B cell (primary cell): ENCODE measurements at regions not wholly inside any gene's neighbourhood (a gene's known extent, or its start where the extent isn't known, plus 50 kb on each side); places are given as distances from the start of the nearest gene placed in this dataset.

Experiments used
- ATAC-seq: fragments of 200-7000 bp; cut with Tn5 transposase; one replicate; pipeline ENCODE4 v1.10.0; 2021; ENCODE audit warnings: low read depth, mild to moderate bottlenecking, moderate number of reproducible peaks, moderate library complexity
- CTCF ChIA-PET: fragments of 350-600 bp; sonication (Branson Sonifier 250); formaldehyde crosslinking; loops from one replicate; lab custom pipeline; 2021; ENCODE audit warnings: antibody characterized with exemption, inconsistent platforms; lab: Charles Lee
- POLR2A ChIA-PET: fragments of 350-600 bp; sonication (Branson Sonifier 250); formaldehyde crosslinking; loops from one replicate; lab custom pipeline; 2021; ENCODE audit warnings: antibody characterized with exemption; lab: Charles Lee
- DNase-seq: peaks from one replicate; pipeline ENCODE4 v3.0.0; 2013
- H2AFZ ChIP-seq: 2 replicates; pipeline ENCODE4 v1.6.1; 2012; ENCODE audit warnings: mild to moderate bottlenecking, low read depth, low read length; ENCODE audit not compliant: insufficient read depth, poor library complexity, severe bottlenecking
- H3K27ac ChIP-seq, 2 donors: 1 replicate in 1 of 2; 2 replicates in 1 of 2; pipeline ENCODE4 v1.5.1; 2012 to 2013; ENCODE audit warnings: low read length in 2 of 2, mild to moderate bottlenecking in 2 of 2, moderate library complexity in 1 of 2
- H3K27me3 ChIP-seq, 4 experiments: fragments of 200-600 bp in 1 of 4; sonication (generic) in 1 of 4; replicated peaks in 1 of 4; 1 replicate in 2 of 4; 2 replicates in 2 of 4; pipeline versions ENCODE4 v1.6.1 to v1.7.0; 2013 to 2016; ENCODE audit warnings: low read length in 3 of 4, mild to moderate bottlenecking in 2 of 4, mixed read lengths in 1 of 4, moderate library complexity in 1 of 4; ENCODE audit not compliant: insufficient read depth in 4 of 4, control insufficient read depth in 3 of 4; ENCODE audit errors: control extremely low read depth in 1 of 4
- H3K36me3 ChIP-seq, 2 experiments: replicated peaks in 1 of 2; 1 replicate in 1 of 2; 2 replicates in 1 of 2; pipeline versions ENCODE4 v1.6.1 to v1.7.1; 2013; ENCODE audit warnings: low read length in 1 of 2; ENCODE audit not compliant: insufficient read depth in 2 of 2, control insufficient read depth in 1 of 2; ENCODE audit errors: control extremely low read depth in 1 of 2, extremely low read depth in 1 of 2
- H3K4me1 ChIP-seq, 2 donors: fragments of 200-600 bp in 1 of 2; sonication (generic) in 1 of 2; 1 replicate in 1 of 2; 2 replicates in 1 of 2; pipeline versions ENCODE4 v1.5.1 to v1.6.1; 2013 to 2017; ENCODE audit warnings: low read length in 2 of 2; ENCODE audit not compliant: control insufficient read depth in 2 of 2, insufficient read depth in 2 of 2
- H3K4me2 ChIP-seq: replicated peaks from 2 replicates; pipeline ENCODE3; 2012; ENCODE audit warnings: mild to moderate bottlenecking, low read depth, low read length; ENCODE audit not compliant: poor library complexity, severe bottlenecking
- H3K4me3 ChIP-seq, 5 experiments: fragments of 200-600 bp in 1 of 5; sonication (generic) in 1 of 5; 1 replicate in 3 of 5; 2 replicates in 2 of 5; pipeline versions ENCODE4 v1.5.1 to v1.7.0; 2011 to 2016; ENCODE audit warnings: low read length in 4 of 5, mild to moderate bottlenecking in 4 of 5, low read depth in 2 of 5, control low read depth in 1 of 5, moderate library complexity in 1 of 5; ENCODE audit not compliant: insufficient read depth in 1 of 5; ENCODE audit errors: control extremely low read depth in 1 of 5, extremely low read depth in 1 of 5
- H3K79me2 ChIP-seq: fragments of 200-600 bp; sonication (generic); one replicate; pipeline ENCODE4 v1.6.0; 2016; ENCODE audit warnings: low read length; ENCODE audit not compliant: control insufficient read depth, insufficient read depth
- H3K9ac ChIP-seq: fragments of 200-600 bp; sonication (generic); 2 replicates; pipeline ENCODE4 v1.6.1; 2017; ENCODE audit warnings: mild to moderate bottlenecking, low read length, moderate library complexity
- H3K9me3 ChIP-seq, 3 donors: one replicate each; pipeline versions ENCODE4 v1.6.1 to v1.7.1; 2013; ENCODE audit warnings: low read length in 2 of 3; ENCODE audit not compliant: control insufficient read depth in 2 of 3, insufficient read depth in 1 of 3; ENCODE audit errors: control extremely low read depth in 1 of 3
- H4K20me1 ChIP-seq: 2 replicates; pipeline ENCODE4 v1.6.0; 2012; ENCODE audit warnings: mild to moderate bottlenecking, low read length; ENCODE audit not compliant: insufficient read depth, control insufficient read depth, poor library complexity, severe bottlenecking
- H3K27ac Mint-ChIP-seq: one replicate; pipeline ENCODE4 v1.8.0; 2021; ENCODE audit warnings: mixed read lengths
- H3K27me3 Mint-ChIP-seq: one replicate; pipeline ENCODE4 v1.8.0; 2021; ENCODE audit warnings: mixed read lengths
- H3K4me1 Mint-ChIP-seq: one replicate; pipeline ENCODE4 v1.8.0; 2021; ENCODE audit warnings: mixed read lengths
- H3K4me3 Mint-ChIP-seq: one replicate; pipeline ENCODE4 v1.8.0; 2021; ENCODE audit warnings: mixed read lengths
- H3K9me3 Mint-ChIP-seq: one replicate; pipeline ENCODE4 v1.8.0; 2022; ENCODE audit warnings: mixed read lengths; ENCODE audit not compliant: insufficient read depth
- CTCF ChIP-seq: fragments of 200-600 bp; IDR thresholded peaks from one replicate; pipeline ENCODE4 v1.8.0; 2022; ENCODE audit warnings: antibody characterized with exemption, mild to moderate bottlenecking
- EZH2 ChIP-seq: IDR thresholded peaks from 2 replicates; pipeline ENCODE4 v1.6.1; 2012; ENCODE audit warnings: borderline replicate concordance, low read depth, mild to moderate bottlenecking, moderate library complexity, low read length; ENCODE audit not compliant: insufficient read depth, poor library complexity, severe bottlenecking
- WGBS: methylation state at CpG from one replicate; pipeline ENCODE4 v1.1.5; 2013; ENCODE audit warnings: missing lambda C conversion rate; ENCODE audit not compliant: insufficient coverage; 5-methylcytosine and 5-hydroxymethylcytosine counted together
- intact Hi-C: fragments of 100-400 bp; cut with micrococcal nuclease; formaldehyde crosslinking; loops from one replicate; pipeline ENCODE4 v1.10.0; 2022

GRCh38 chrX:20372533-20372932, 105.8 kb upstream of the RPS6KA3 start:
- H3K4me3 Mint-ChIP-seq = no peak overlapping the region
- TF ChIP-seq CTCF = no peak
- TF ChIP-seq EZH2 = no peak
- Histone ChIP-seq H4K20me1 (no peaks in the 10 kb centered on the region), H3K9ac (no peak overlapping the region), H3K9me3 (no peaks in the 10 kb centered on the region), H3K4me2 (peak overlapping the region; percentile 24), H3K79me2 (no peaks in the 10 kb centered on the region), H3K27ac (no peak overlapping the region), H3K4me3 (no peak overlapping the region), H3K4me1 (peaks cover 22 to 29% of the 10 kb centered on the region in 2 donors), H2AFZ (no peak overlapping the region), H3K36me3 (no peaks in the 10 kb centered on the region), H3K27me3 (no peaks in the 10 kb centered on the region)
- peak overlapping the region; percentile 10 for H3K27ac Mint-ChIP-seq
- intact Hi-C loops = loop anchor here (10.0 kb wide), 1 partner anchor 62 kb away; no protein-coding TSS in a partner anchor
- CTCF ChIA-PET = no interaction called here
- H3K4me1 Mint-ChIP-seq = peaks cover 24% of the 10 kb centered on the region
- POLR2A ChIA-PET = no interaction called here
- no peaks in the 10 kb centered on the region for H3K27me3 Mint-ChIP-seq
- DNase-seq = no peak
- WGBS = no CpG with 5 or more reads among the region's 1 CpG
- ATAC-seq = no peak
- H3K9me3 Mint-ChIP-seq = no peaks in the 10 kb centered on the region

DNA sequence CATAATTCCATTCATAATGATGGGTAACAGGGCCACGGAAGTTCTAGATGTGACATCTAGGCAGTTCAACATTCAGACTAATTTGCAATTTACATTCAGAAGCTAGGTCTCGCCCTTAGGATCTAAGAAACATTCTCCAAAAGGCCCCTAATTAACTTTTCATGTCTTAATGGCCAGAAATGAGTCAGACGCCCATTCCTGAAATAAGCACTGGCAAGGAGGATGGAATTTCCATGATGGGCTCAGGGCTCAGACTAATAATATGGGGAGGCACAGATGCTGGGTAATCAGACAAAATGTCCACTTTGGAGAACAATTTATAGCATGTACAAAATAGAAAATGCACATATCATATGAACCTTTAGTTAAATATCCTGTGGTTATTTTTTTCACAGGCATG, 102.8 kb upstream of the RPS6KA3 start:
- Mint-ChIP-seq H3K27me3 (no peaks in the 10 kb centered on the region), H3K4me1 (peaks cover 15% of the 10 kb centered on the region), H3K9me3 (no peaks in the 10 kb centered on the region), H3K27ac (no peak overlapping the region), H3K4me3 (no peak overlapping the region)
- Histone ChIP-seq H2AFZ (no peak overlapping the region), H3K4me3 (no peak overlapping the region), H3K4me1 (peaks cover 11 to 15% of the 10 kb centered on the region in 2 donors), H3K36me3 (no peaks in the 10 kb centered on the region), H3K9me3 (no peaks in the 10 kb centered on the region), H3K27ac (no peak overlapping the region), H3K4me2 (no peak overlapping the region), H3K79me2 (no peaks in the 10 kb centered on the region), H4K20me1 (no peaks in the 10 kb centered on the region), H3K9ac (no peak overlapping the region), H3K27me3 (no peaks in the 10 kb centered on the region)
- intact Hi-C loops = no loop called here
- ChIA-PET POLR2A (no interaction called here), CTCF (no interaction called here)
- TF ChIP-seq CTCF = no peak
- TF ChIP-seq EZH2 = no peak
- ATAC-seq = no peak
- no peak for DNase-seq
- 100% methylated on average over 1 of the region's 3 CpGs for WGBS
